Fibroblast of skin of back (primary cell): ENCODE measurements at regions not wholly inside any gene's neighbourhood (a gene's known extent, or its start where the extent isn't known, plus 50 kb on each side); places are given as distances from the start of the nearest gene placed in this dataset.
"Not testable (repeated sequence)": the region's sequence is repeated elsewhere in the genome, so short reads cannot be mapped to it uniquely, and the experiment has no call there.

ENCODE experiments used
- DNase-seq: peaks from one replicate; pipeline ENCODE4 v3.0.0-alpha.2; 2013

DNA sequence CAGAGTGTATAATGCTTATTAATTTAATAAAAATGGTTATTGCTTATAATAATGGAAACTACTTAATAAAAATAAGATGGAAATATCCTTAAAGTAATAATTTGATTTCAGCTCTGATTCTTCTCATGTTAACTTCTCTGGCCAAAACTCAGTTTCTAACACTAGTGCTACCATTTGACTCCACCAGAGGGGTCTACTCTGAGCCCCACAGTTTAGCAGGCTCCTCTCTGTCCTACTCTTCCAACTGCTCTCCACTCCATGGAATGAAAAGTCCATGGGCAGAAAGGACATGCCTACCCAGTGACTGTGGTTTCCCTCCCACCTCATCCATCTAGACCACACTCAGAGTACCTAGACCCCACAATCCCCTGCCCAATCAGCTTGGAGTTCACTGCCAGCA lies 489.1 kb upstream of the CAMK1G start:
- DNase-seq: no peak

DNA sequence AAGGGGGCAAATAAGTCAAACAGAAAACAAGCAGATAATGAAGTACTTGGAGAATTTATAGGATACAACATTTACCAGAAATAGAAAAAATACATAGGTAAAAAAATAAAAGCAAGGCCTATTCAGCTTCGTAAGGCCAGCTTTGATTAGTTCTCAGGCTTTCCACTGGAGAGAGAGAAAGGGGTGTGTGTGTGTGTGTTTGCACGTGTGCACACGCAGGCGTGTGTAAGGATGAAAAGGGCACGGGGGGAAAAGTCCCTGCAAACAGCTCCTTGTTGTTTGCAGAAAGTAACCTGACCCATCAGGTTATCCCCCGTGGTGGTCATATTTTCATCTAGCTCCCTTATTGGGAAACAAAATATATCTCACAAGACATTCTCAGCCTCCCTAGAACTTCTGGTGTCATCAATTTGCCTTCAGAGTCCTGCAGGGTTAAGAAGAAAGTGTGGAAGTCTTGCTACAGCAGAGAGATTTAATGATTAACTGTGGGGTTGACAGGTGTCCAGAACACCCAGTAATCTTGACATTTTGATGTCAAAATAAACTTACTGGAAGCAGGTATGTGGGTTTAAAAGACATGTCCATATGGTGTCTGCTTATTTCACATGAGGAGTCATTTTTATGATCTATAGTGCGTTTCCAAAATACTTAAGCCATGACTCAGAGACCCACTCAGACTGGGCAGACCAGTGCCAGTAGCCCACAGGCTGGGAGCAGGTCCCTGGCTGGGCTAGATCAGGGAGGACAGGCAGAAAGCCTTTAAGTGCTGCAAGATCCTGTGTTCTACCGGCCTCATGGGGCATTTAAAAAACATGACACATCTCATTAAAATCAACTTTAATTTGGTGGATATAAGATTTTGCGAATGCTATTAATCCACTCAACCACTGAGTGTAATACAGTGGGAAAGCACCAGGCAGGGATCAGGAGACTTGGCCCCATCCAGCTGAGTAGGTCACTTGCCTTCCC lies 487.6 kb upstream of the CAMK1G start:
- peak; percentile 88 for DNase-seq

DNA sequence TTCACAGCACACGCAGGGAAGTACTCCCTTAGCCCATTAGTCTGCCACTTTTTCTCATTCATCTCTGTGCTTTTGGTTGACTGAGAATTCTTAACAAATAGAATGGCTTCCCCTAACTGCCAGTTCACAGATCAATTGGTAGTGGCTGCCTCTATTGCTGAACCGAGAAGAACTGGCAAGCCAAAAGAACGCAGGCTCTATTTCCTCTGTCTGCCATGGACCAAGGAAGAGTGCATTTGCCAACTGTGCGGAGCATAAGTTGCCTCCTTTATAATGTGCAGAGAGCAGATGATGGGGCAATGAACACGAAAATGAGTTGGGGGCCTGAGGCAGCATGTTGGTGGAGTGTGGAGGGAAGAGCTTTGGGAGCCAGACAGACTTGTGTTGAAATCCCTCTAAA lies 483.1 kb upstream of the CAMK1G start:
- DNase-seq: no peak

- DNase-seq: no peak
These were observed 482.4 kb upstream of the CAMK1G start for GRCh38 chr1:209101106-209101505.

GRCh38 chr1:209102120-209102519 lies 481.4 kb upstream of the CAMK1G start:
- no peak for DNase-seq

GRCh38 chr1:209102531-209102930 lies 481.0 kb upstream of the CAMK1G start:
- DNase-seq: no peak

DNA sequence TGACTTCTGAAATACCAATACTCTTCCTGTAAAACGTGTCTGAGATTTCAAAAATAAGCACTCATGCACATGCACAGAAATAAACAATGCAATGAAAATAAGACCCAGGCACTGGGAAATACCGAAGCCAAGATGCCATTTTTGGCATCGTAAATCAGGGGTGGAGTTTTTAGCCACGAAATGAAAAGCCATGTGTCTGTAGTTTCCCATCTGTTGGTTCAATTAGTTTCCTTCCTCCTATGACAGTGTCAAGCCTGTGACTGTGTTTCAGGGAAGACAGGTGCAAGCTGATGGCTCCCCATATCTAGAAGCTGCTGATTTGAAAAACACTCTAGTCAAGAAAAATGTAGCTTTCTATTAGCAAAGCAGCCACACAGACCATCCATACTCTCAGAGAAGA lies 480.4 kb upstream of the CAMK1G start:
- DNase-seq: no peak

DNA sequence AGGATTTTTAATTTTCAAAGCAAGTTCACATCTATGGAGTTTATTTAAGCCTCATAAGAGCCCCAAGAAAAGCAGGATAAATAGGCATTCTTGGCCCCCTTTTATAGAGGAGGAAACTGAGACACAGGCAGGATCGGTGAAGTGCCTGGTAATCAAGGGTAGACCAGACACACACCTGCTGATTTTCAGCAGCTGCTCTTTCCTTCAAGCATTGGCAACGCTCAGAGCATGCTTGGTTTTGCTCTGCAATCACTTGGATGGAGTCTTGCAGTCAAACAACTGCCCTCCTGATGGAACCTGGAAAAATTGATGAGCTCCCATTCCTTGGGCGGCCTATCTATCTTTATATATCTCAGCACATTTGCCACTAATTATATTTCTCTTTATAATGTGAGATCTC lies 478.9 kb upstream of the CAMK1G start:
- DNase-seq: no peak

DNA sequence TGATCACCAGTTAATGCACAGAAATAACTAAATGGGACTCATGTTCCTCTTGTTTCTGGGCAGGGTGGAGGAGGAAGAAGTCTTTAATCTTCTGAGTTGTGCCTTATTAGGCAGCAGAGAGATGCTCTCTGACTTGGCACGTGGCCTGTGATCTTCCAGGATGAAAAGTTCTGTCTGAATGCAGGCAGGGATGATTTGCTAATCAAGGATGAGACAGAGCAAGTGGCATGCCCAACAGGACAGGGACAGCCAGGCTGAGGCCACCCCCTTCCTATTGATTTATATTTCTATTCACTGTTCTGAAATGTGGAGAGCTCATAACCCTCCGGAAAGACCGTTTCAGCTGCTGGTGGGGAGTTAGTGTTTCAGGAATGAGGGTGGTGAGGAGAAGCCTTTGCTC lies 477.8 kb upstream of the CAMK1G start:
- peak; percentile 22 for DNase-seq

DNA sequence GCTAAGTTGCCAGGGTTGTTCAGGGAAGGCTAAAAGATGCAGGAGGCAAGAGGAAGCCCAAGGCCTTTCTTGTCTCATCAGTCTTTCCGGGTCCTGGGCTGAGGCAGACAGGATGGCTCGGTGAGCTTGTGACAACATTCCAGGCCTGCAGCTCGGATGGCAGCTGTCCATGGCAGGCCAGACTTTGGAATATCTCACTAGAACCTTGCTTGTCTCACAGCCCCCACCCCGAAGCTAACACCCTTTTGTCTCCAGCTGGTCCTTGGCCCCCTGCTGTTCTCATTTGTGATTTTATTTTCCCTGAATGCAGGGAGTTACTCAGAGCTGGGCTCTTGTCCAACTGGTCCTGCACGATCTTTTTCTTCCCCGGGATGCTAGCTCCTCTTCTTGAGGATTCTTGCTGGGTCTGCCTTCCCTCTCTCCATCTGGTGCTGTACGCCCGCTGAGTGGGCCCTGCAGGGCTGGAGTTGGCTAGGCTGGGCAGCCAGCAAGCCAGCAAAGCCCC lies 477.2 kb upstream of the CAMK1G start:
- peak; percentile 91 for DNase-seq

GRCh38 chr1:209106861-209107260 lies 476.7 kb upstream of the CAMK1G start:
- no peak for DNase-seq

DNA sequence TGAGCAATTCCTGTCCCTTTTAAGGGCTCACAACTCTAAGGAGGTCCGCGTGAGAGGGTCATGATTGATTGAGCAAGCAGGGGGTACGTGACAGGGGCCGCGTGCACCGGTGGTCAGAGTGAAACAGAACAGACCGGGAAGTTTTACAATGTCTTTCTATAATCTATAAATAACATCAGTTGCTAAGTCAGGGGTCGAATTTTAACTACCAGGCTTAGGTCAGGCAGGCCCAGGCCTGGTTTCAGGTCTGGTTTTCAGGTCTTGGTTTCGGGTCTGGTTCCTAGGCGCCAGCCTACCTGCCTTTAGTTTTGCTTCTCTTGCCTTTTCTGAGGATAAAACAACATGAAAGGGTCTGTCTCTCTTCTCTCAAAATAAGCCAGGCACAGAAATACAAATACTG lies 476.0 kb upstream of the CAMK1G start:
- DNase-seq: no peak

- no peak for DNase-seq
These were observed 474.3 kb upstream of the CAMK1G start for GRCh38 chr1:209109001-209109785.

DNA sequence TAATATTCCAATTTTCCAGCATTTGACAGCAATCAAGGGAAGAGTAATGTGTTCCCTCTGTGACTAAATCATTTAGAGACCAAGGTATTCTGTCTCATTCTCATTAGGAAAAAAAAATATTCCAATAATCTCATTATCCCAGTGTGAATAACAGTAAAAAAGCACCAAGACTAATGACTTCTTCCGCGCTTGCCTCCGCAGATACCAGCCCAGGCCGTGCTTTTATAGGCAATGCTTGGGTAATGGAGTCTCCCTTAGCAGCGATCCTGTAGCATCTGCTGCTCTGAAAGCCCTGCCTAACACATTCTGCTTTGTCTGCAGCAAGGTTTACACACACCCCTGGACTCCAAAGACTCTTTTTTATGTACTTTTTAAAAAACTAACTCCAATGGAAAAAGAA lies 470.0 kb upstream of the CAMK1G start:
- DNase-seq: no peak

DNA sequence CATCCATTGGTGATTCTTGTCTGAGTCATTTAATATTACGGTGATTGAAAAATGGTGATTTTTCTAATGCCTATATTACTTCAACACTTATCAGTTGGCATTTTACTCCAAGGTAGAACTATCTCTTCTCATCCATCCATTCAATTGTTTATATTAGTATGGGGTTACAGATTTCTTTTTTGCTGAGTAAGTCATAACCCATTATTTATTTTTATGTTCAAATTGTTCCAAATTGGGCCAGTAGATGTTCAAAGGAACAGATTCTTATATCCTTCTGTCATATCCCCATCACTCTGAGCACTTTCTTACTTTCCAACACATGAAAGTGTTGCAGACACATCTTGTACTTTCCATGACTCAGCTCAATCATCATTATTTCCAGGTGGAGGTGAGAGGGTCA lies 466.8 kb upstream of the CAMK1G start:
- DNase-seq: no peak

- DNase-seq: no peak
These were observed 459.9 kb upstream of the CAMK1G start for GRCh38 chr1:209123601-209124000.

GRCh38 chr1:209129091-209129490 lies 454.4 kb upstream of the CAMK1G start:
- not testable (repeated sequence) for DNase-seq

DNA sequence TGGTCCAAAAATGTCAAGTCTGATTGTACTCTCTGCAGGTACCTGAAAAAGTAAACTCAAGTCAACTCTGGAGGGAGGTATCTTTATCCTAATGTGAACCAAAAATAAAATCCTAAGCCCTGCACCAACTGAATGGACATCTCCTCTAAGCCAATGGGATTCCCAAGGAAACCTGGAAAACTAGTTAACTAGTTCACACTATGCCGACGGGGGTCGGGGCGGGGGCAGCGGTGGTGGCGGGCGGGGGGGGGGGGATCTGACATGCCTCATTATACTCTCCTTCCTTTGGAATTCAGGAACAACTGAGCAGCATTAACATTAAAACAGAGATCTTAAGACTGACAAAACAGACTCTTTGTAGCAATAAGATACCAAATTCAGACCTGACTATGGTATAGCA lies 452.6 kb upstream of the CAMK1G start:
- DNase-seq: no peak

- DNase-seq: no peak
These were observed 450.6 kb upstream of the CAMK1G start for GRCh38 chr1:209132736-209133467.

- DNase-seq: no peak
These were observed 449.5 kb upstream of the CAMK1G start for GRCh38 chr1:209134001-209134400.

DNA sequence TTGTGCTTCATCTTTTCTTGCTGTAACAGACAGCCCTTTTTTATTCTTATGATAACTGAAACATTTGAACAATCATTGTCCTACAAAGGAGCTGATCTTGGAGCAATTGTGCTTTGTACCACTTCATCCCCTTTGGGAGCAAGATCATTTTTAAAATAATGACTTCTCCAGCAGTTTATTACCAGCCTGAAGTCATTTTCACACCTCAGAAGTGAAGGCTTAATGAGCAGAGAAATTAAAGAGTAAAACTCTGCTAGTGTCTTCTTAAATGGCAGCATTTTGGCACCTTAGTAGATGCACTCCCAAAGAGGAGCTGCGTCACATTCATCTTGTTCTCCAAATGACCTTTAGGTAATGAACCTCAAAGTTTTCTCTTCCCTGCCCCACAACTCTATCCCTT lies 439.6 kb upstream of the CAMK1G start:
- DNase-seq: no peak

DNA sequence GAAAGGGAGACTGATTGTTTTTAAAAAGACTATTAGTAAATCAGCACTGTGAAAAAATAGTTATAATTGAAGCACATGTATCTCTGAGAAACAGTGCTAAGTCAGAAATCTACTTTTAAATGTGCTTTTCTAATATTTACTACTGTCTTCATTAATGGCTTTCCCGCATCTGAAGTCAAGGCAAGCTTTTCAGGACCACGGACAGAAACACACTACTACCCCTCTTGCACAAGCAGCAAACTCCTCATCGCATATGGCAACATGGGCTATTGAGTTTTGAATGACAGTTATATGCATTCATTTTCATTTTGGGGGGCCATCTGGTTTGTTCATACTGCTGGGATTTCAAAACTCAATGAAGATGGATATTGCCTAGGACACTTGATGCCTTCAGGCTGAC lies 433.4 kb upstream of the CAMK1G start:
- peak; percentile 59 for DNase-seq

DNA sequence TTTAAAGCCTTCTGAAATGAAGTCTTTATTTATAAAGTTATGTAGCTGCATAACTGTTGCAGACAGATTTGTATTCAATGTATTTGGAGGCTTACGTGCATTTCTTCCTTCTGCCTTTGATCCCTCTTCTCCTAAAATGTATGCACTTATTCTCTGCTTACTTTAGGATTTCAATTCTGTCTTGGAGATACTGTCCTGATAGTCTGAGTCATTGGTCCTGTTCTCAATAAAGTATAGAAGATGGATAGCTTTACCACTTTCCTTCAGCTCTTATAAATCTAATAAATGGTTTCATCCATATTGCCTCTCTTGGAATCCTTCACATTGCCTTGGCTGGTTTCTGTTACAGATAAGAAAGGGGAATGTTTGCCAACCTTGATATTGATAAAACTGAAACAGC lies 430.1 kb upstream of the CAMK1G start:
- no peak for DNase-seq
